Loucy (cell line): ENCODE measurements at regions not wholly inside any gene's neighbourhood (a gene's known extent, or its start where the extent isn't known, plus 50 kb on each side); places are given as distances from the start of the nearest gene placed in this dataset.

ENCODE experiments used
- H2AFZ ChIP-seq: fragments of 200-600 bp; sonication (generic); 2 replicates; pipeline ENCODE4 v1.6.0; 2016; ENCODE audit warnings: antibody characterized with exemption, mild to moderate bottlenecking, low read length, moderate library complexity
- H3F3A ChIP-seq: fragments of 200-600 bp; 2 replicates; pipeline ENCODE4 v1.6.0; 2016; ENCODE audit warnings: antibody characterized with exemption, low read depth, mild to moderate bottlenecking
- H3K27me3 ChIP-seq: fragments of 200-600 bp; sonication (generic); 2 replicates; pipeline ENCODE4 v1.6.1; 2014; ENCODE audit warnings: low read length, mild to moderate bottlenecking; ENCODE audit not compliant: insufficient read depth, poor library complexity, severe bottlenecking
- H3K36me3 ChIP-seq: fragments of 200-600 bp; sonication (generic); 2 replicates; pipeline ENCODE4 v1.6.1; 2016; ENCODE audit warnings: low read length; ENCODE audit not compliant: insufficient read depth
- H3K4me1 ChIP-seq: fragments of 200-600 bp; sonication (generic); 2 replicates; pipeline ENCODE4 v1.5.1; 2014; ENCODE audit warnings: low read length, mild to moderate bottlenecking; ENCODE audit not compliant: insufficient read depth, poor library complexity, severe bottlenecking
- H3K4me2 ChIP-seq: fragments of 200-600 bp; sonication (generic); 2 replicates; pipeline ENCODE4 v1.6.0; 2014; ENCODE audit warnings: antibody characterized with exemption, low read length, low read depth, mild to moderate bottlenecking; ENCODE audit not compliant: poor library complexity, severe bottlenecking
- H3K4me3 ChIP-seq: fragments of 200-600 bp; sonication (generic); 2 replicates; pipeline ENCODE4 v1.5.1; 2014; ENCODE audit warnings: low read length, mild to moderate bottlenecking, mixed read lengths; ENCODE audit not compliant: poor library complexity, severe bottlenecking
- H3K79me2 ChIP-seq: fragments of 200-600 bp; sonication (generic); 2 replicates; pipeline ENCODE4 v1.6.1; 2014; ENCODE audit warnings: low read length; ENCODE audit not compliant: insufficient read depth
- H3K9ac ChIP-seq: fragments of 200-600 bp; sonication (generic); 2 replicates; pipeline ENCODE4 v1.6.0; 2014; ENCODE audit warnings: mild to moderate bottlenecking, low read depth, low read length, moderate library complexity; ENCODE audit not compliant: poor library complexity, severe bottlenecking
- H3K9me2 ChIP-seq: fragments of 200-600 bp; sonication (generic); replicated peaks from 2 replicates; pipeline ENCODE4 v1.6.1; 2016; ENCODE audit warnings: low read depth, low read length, mixed read lengths
- H3K9me3 ChIP-seq: fragments of 200-600 bp; sonication (generic); 2 replicates; pipeline ENCODE4 v1.6.1; 2014; ENCODE audit warnings: mild to moderate bottlenecking, antibody characterized with exemption, low read length, low read depth; ENCODE audit not compliant: insufficient read depth
- H4K20me1 ChIP-seq: fragments of 200-600 bp; sonication (generic); 2 replicates; pipeline ENCODE4 v1.6.0; 2014; ENCODE audit warnings: antibody characterized with exemption, low read length, mild to moderate bottlenecking; ENCODE audit not compliant: insufficient read depth, poor library complexity, severe bottlenecking
- CTCF ChIP-seq: fragments of 200-600 bp; sonication (generic); conservative IDR thresholded peaks from 2 replicates; pipeline ENCODE4 v1.5.1; 2014; ENCODE audit warnings: mild to moderate bottlenecking, antibody characterized with exemption, low read length
- EZH2phosphoT487 ChIP-seq: fragments of 200-600 bp; IDR thresholded peaks from 2 replicates; pipeline ENCODE4 v1.6.1; 2018; ENCODE audit warnings: antibody characterized with exemption, mild to moderate bottlenecking, moderate library complexity, borderline replicate concordance

- H3K27me3 ChIP-seq, result no peaks in the 10 kb centered on the region
- H4K20me1 ChIP-seq, result no peaks in the 10 kb centered on the region
- no peak overlapping the region for H3K4me3 ChIP-seq
- H2AFZ ChIP-seq, result no peak overlapping the region
- H3K4me2 ChIP-seq, result no peak overlapping the region
- H3K9me2 ChIP-seq, result no peaks in the 10 kb centered on the region
- H3K9me3 ChIP-seq, result peaks cover 2% of the 10 kb centered on the region; the same call in 1 of the 2 replicates
- no peak overlapping the region for H3K9ac ChIP-seq
- H3K79me2 ChIP-seq, result no peaks in the 10 kb centered on the region
- no peaks in the 10 kb centered on the region for H3K36me3 ChIP-seq
- TF ChIP-seq EZH2phosphoT487, result no peak
- TF ChIP-seq CTCF, result no peak
- H3F3A ChIP-seq, result no peaks in the 10 kb centered on the region
- H3K4me1 ChIP-seq, result no peaks in the 10 kb centered on the region
Measured at GRCh38 chr4:12286351-12286750, 857.7 kb upstream of the HS3ST1 start.

- H3K9me2 ChIP-seq, result no peaks in the 10 kb centered on the region
- no peak overlapping the region for H2AFZ ChIP-seq
- no peaks in the 10 kb centered on the region for H3K36me3 ChIP-seq
- H3K79me2 ChIP-seq, result no peaks in the 10 kb centered on the region
- no peaks in the 10 kb centered on the region for H3F3A ChIP-seq
- H4K20me1 ChIP-seq, result no peaks in the 10 kb centered on the region
- no peaks in the 10 kb centered on the region for H3K27me3 ChIP-seq
- H3K4me2 ChIP-seq, result no peak overlapping the region
- no peak overlapping the region for H3K9ac ChIP-seq
- TF ChIP-seq EZH2phosphoT487 (no peak), CTCF (no peak)
- no peaks in the 10 kb centered on the region for H3K9me3 ChIP-seq
- H3K4me3 ChIP-seq, result no peak overlapping the region
- H3K4me1 ChIP-seq, result no peaks in the 10 kb centered on the region
Measured at GRCh38 chr4:12270546-12270945, 841.9 kb upstream of the HS3ST1 start.

DNA sequence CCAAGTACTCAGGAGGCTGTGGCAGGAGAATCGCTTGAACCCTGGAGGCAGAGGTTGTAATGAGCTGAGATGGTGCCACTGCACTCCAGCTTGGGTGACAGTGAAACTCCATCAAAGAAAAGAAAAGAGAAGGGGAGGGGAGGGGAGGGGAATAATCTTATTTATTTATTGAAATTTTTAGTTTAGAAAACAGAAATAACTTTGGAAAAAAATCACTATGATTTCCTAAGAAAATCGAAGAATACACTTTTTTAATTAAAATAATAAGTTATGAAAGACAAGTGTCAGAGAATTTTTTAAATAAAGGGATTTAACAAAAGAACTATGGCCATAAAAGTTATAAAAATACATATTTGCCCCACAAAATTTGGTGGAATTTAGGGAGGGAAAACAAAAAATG, 836.9 kb upstream of the HS3ST1 start:
- H3K9ac ChIP-seq, result no peak overlapping the region

More for the DNA sequence above, 836.9 kb upstream of the HS3ST1 start:
- no peak overlapping the region for H2AFZ ChIP-seq
- H3K4me2 ChIP-seq, result no peak overlapping the region
- H3F3A ChIP-seq, result no peaks in the 10 kb centered on the region
- no peaks in the 10 kb centered on the region for H3K4me1 ChIP-seq
- H3K9me3 ChIP-seq, result no peaks in the 10 kb centered on the region
- no peaks in the 10 kb centered on the region for H3K79me2 ChIP-seq
- no peak overlapping the region for H3K4me3 ChIP-seq
- no peaks in the 10 kb centered on the region for H4K20me1 ChIP-seq
- H3K27me3 ChIP-seq, result no peaks in the 10 kb centered on the region
- TF ChIP-seq EZH2phosphoT487, result no peak
- TF ChIP-seq CTCF, result no peak
- no peaks in the 10 kb centered on the region for H3K9me2 ChIP-seq
- no peaks in the 10 kb centered on the region for H3K36me3 ChIP-seq
